Activated CD4-positive, alpha-beta T cell treated with anti-CD3 and anti-CD28 coated beads for 36 hours (primary cell): ENCODE measurements at regions not wholly inside any gene's neighbourhood (a gene's known extent, or its start where the extent isn't known, plus 50 kb on each side); places are given as distances from the start of the nearest gene placed in this dataset.
A peak's percentile ranks its signal among the peaks of the same experiment; 100 is the strongest.

Experiments
- ATAC-seq: fragments of 200-7000 bp; cut with Tn5 transposase; one replicate; pipeline ENCODE4 v1.10.0; 2021; ENCODE audit warnings: mild to moderate bottlenecking, moderate library complexity
- CTCF ChIA-PET: fragments of 350-600 bp; sonication (Branson Sonifier 250); formaldehyde crosslinking; loops from one replicate; lab custom pipeline; 2021; ENCODE audit warnings: antibody characterized with exemption; lab: Charles Lee
- POLR2A ChIA-PET: fragments of 350-600 bp; sonication (Branson Sonifier 250); formaldehyde crosslinking; loops from one replicate; lab custom pipeline; 2021; ENCODE audit warnings: antibody characterized with exemption, inconsistent platforms; lab: Charles Lee
- DNase-seq: peaks from one replicate; pipeline ENCODE4 v3.0.0-alpha.2; 2020
- H3K27ac Mint-ChIP-seq: one replicate; pipeline ENCODE4 v1.8.0; 2021; ENCODE audit warnings: mixed read lengths
- H3K27me3 Mint-ChIP-seq: one replicate; pipeline ENCODE4 v1.8.0; 2021; ENCODE audit warnings: mixed read lengths
- H3K36me3 Mint-ChIP-seq: one replicate; pipeline ENCODE4 v1.8.0; 2021; ENCODE audit warnings: low read depth, mixed read lengths
- H3K4me1 Mint-ChIP-seq: one replicate; pipeline ENCODE4 v1.8.0; 2021; ENCODE audit warnings: mixed read lengths
- H3K4me3 Mint-ChIP-seq: one replicate; pipeline ENCODE4 v1.8.0; 2021; ENCODE audit warnings: mild to moderate bottlenecking, moderate library complexity, mixed read lengths
- H3K9me3 Mint-ChIP-seq: one replicate; pipeline ENCODE4 v1.8.0; 2021; ENCODE audit warnings: low read depth, mixed read lengths
- intact Hi-C, 2 experiments: fragments of 100-400 bp; cut with DNase I in 1 of 2; cut with micrococcal nuclease in 1 of 2; formaldehyde crosslinking; loops; one replicate each; pipeline versions ENCODE4 v1.14.2 to v1.15.1; 2022 to 2024; cut with DNase I, micrococcal nuclease

- Mint-ChIP-seq H3K9me3 (peaks cover 2% of the 10 kb centered on the region), H3K36me3 (no peaks in the 10 kb centered on the region), H3K27ac (no peak overlapping the region), H3K4me3 (no peak overlapping the region), H3K27me3 (no peaks in the 10 kb centered on the region), H3K4me1 (no peaks in the 10 kb centered on the region)
- ChIA-PET CTCF (no interaction called here), POLR2A (no interaction called here)
- intact Hi-C loops = no loop called here
- DNase-seq = no peak
- ATAC-seq = no peak
Measured at GRCh38 chr7:10592604-10593003, 381.1 kb upstream of the PHF14 start.

GRCh38 chr7:10593080-10593479, 380.6 kb upstream of the PHF14 start:
- Mint-ChIP-seq H3K4me1 (no peaks in the 10 kb centered on the region), H3K36me3 (no peaks in the 10 kb centered on the region), H3K4me3 (no peak overlapping the region), H3K27me3 (no peaks in the 10 kb centered on the region), H3K9me3 (peaks cover 2% of the 10 kb centered on the region), H3K27ac (no peak overlapping the region)
- intact Hi-C loops = no loop called here
- ChIA-PET POLR2A (no interaction called here), CTCF (no interaction called here)
- DNase-seq = no peak
- ATAC-seq = no peak

- intact Hi-C loops = no loop called here
- Mint-ChIP-seq H3K27me3 (no peaks in the 10 kb centered on the region), H3K4me1 (no peaks in the 10 kb centered on the region), H3K36me3 (no peaks in the 10 kb centered on the region), H3K27ac (no peak overlapping the region), H3K4me3 (no peak overlapping the region), H3K9me3 (no peaks in the 10 kb centered on the region)
- ChIA-PET CTCF (no interaction called here), POLR2A (no interaction called here)
- ATAC-seq (no peak), DNase-seq (no peak)
Measured at GRCh38 chr7:10596827-10597226, 376.8 kb upstream of the PHF14 start.

GRCh38 chr7:10604128-10604527, 369.5 kb upstream of the PHF14 start:
- H3K9me3 Mint-ChIP-seq = no peaks in the 10 kb centered on the region
- no peaks in the 10 kb centered on the region for H3K36me3 Mint-ChIP-seq
- POLR2A ChIA-PET = no interaction called here
- intact Hi-C loops = no loop called here
- no peaks in the 10 kb centered on the region for H3K4me1 Mint-ChIP-seq
- no peak overlapping the region for H3K4me3 Mint-ChIP-seq
- ATAC-seq (no peak), DNase-seq (no peak)
- no peaks in the 10 kb centered on the region for H3K27me3 Mint-ChIP-seq
- CTCF ChIA-PET = no interaction called here
- H3K27ac Mint-ChIP-seq = no peak overlapping the region

GRCh38 chr7:10612950-10613349, 360.7 kb upstream of the PHF14 start:
- Mint-ChIP-seq H3K36me3 (no peaks in the 10 kb centered on the region), H3K4me1 (no peaks in the 10 kb centered on the region), H3K27ac (no peak overlapping the region), H3K27me3 (peaks cover 2% of the 10 kb centered on the region), H3K4me3 (no peak overlapping the region), H3K9me3 (no peaks in the 10 kb centered on the region)
- POLR2A ChIA-PET = no interaction called here
- DNase-seq = no peak
- CTCF ChIA-PET = no interaction called here
- ATAC-seq = no peak
- intact Hi-C loops = no loop called here

- H3K36me3 Mint-ChIP-seq = no peaks in the 10 kb centered on the region
- no peaks in the 10 kb centered on the region for H3K4me1 Mint-ChIP-seq
- ATAC-seq = no peak
- intact Hi-C loops = no loop called here
- no peak overlapping the region for H3K4me3 Mint-ChIP-seq
- H3K27me3 Mint-ChIP-seq = peaks cover 4% of the 10 kb centered on the region
- no peak overlapping the region for H3K27ac Mint-ChIP-seq
- peaks cover 2% of the 10 kb centered on the region for H3K9me3 Mint-ChIP-seq
- ChIA-PET POLR2A (no interaction called here), CTCF (no interaction called here)
- DNase-seq = no peak
Measured at GRCh38 chr7:10618953-10619352, 354.7 kb upstream of the PHF14 start.

GRCh38 chr7:10632712-10633111, 341.0 kb upstream of the PHF14 start:
- Mint-ChIP-seq H3K27me3 (no peaks in the 10 kb centered on the region), H3K4me1 (no peaks in the 10 kb centered on the region), H3K9me3 (peaks cover 3% of the 10 kb centered on the region), H3K4me3 (no peak overlapping the region), H3K27ac (no peak overlapping the region), H3K36me3 (no peaks in the 10 kb centered on the region)
- POLR2A ChIA-PET = no interaction called here
- no peak for ATAC-seq
- DNase-seq = no peak
- intact Hi-C loops = no loop called here
- CTCF ChIA-PET = no interaction called here

- CTCF ChIA-PET = no interaction called here
- no peaks in the 10 kb centered on the region for H3K36me3 Mint-ChIP-seq
Measured at GRCh38 chr7:10634239-10634638, 339.4 kb upstream of the PHF14 start.

GRCh38 chr7:10637991-10638390, 335.7 kb upstream of the PHF14 start:
- DNase-seq = no peak
- H3K4me1 Mint-ChIP-seq = peaks cover 2% of the 10 kb centered on the region
- H3K9me3 Mint-ChIP-seq = no peaks in the 10 kb centered on the region

More at GRCh38 chr7:10634239-10634638, 339.4 kb upstream of the PHF14 start:
- ATAC-seq (no peak), DNase-seq (no peak)
- Mint-ChIP-seq H3K27ac (no peak overlapping the region), H3K4me1 (no peaks in the 10 kb centered on the region), H3K9me3 (peaks cover 3% of the 10 kb centered on the region), H3K27me3 (no peaks in the 10 kb centered on the region), H3K4me3 (no peak overlapping the region)
- POLR2A ChIA-PET = no interaction called here
- intact Hi-C loops = no loop called here

GRCh38 chr7:10643545-10643944, 330.1 kb upstream of the PHF14 start:
- H3K27ac Mint-ChIP-seq = peak overlapping the region; percentile 1
- ChIA-PET CTCF (no interaction called here), POLR2A (no interaction called here)
- DNase-seq (no peak), ATAC-seq (peak; percentile 49)
- no peaks in the 10 kb centered on the region for H3K9me3 Mint-ChIP-seq
- no peaks in the 10 kb centered on the region for H3K36me3 Mint-ChIP-seq
- intact Hi-C loops = no loop called here
- H3K4me1 Mint-ChIP-seq = peaks cover 3% of the 10 kb centered on the region
- H3K4me3 Mint-ChIP-seq = no peak overlapping the region
- H3K27me3 Mint-ChIP-seq = peaks cover 2% of the 10 kb centered on the region

More at GRCh38 chr7:10637991-10638390, 335.7 kb upstream of the PHF14 start:
- ATAC-seq = no peak
- ChIA-PET CTCF (no interaction called here), POLR2A (no interaction called here)
- H3K4me3 Mint-ChIP-seq = no peak overlapping the region
- intact Hi-C loops = no loop called here
- no peaks in the 10 kb centered on the region for H3K36me3 Mint-ChIP-seq
- H3K27ac Mint-ChIP-seq = no peak overlapping the region
- no peaks in the 10 kb centered on the region for H3K27me3 Mint-ChIP-seq

GRCh38 chr7:10644849-10645248, 328.8 kb upstream of the PHF14 start:
- H3K27me3 Mint-ChIP-seq = peaks cover 2% of the 10 kb centered on the region
- CTCF ChIA-PET = interaction anchor here (0.7 kb wide), 1 partner anchor 96 kb away, joined by 3 read pairs; no protein-coding TSS in a partner anchor
- POLR2A ChIA-PET = no interaction called here
- no peak overlapping the region for H3K27ac Mint-ChIP-seq
- no peaks in the 10 kb centered on the region for H3K36me3 Mint-ChIP-seq
- intact Hi-C loops = no loop called here
- no peak overlapping the region for H3K4me3 Mint-ChIP-seq
- DNase-seq (no peak), ATAC-seq (no peak)
- peaks cover 3% of the 10 kb centered on the region for H3K4me1 Mint-ChIP-seq
- no peaks in the 10 kb centered on the region for H3K9me3 Mint-ChIP-seq

- POLR2A ChIA-PET = no interaction called here
- no peak overlapping the region for H3K27ac Mint-ChIP-seq
- CTCF ChIA-PET = no interaction called here
- no peaks in the 10 kb centered on the region for H3K36me3 Mint-ChIP-seq
- H3K9me3 Mint-ChIP-seq = no peaks in the 10 kb centered on the region
- peaks cover 3% of the 10 kb centered on the region for H3K4me1 Mint-ChIP-seq
- ATAC-seq = no peak
- peaks cover 2% of the 10 kb centered on the region for H3K27me3 Mint-ChIP-seq
- intact Hi-C loops = no loop called here
- no peak for DNase-seq
- no peak overlapping the region for H3K4me3 Mint-ChIP-seq
Measured at GRCh38 chr7:10646194-10646593, 327.5 kb upstream of the PHF14 start.

- H3K9me3 Mint-ChIP-seq = no peaks in the 10 kb centered on the region
- H3K36me3 Mint-ChIP-seq = no peaks in the 10 kb centered on the region
- DNase-seq (no peak), ATAC-seq (no peak)
- no peak overlapping the region for H3K4me3 Mint-ChIP-seq
- CTCF ChIA-PET = no interaction called here
- no peak overlapping the region for H3K27ac Mint-ChIP-seq
- intact Hi-C loops = no loop called here
- POLR2A ChIA-PET = no interaction called here
- no peaks in the 10 kb centered on the region for H3K4me1 Mint-ChIP-seq
- H3K27me3 Mint-ChIP-seq = peaks cover 2% of the 10 kb centered on the region
Measured at GRCh38 chr7:10648289-10648688, 325.4 kb upstream of the PHF14 start.
